Prostate gland (tissue), 2 donors: ENCODE measurements at regions not wholly inside any gene's neighbourhood (a gene's known extent, or its start where the extent isn't known, plus 50 kb on each side); places are given as distances from the start of the nearest gene placed in this dataset.

ENCODE experiments used
- CTCF ChIP-seq, 4 experiments: fragments of 200-600 bp in 2 of 4; fragments of 450-650 bp in 2 of 4; sonication (generic) in 2 of 4; IDR thresholded peaks; 1 replicate in 3 of 4; 2 replicates in 1 of 4; pipeline ENCODE4 v1.5.1; 2016 to 2019; ENCODE audit warnings: antibody characterized with exemption in 4 of 4, mild to moderate bottlenecking in 2 of 4, moderate library complexity in 2 of 4
- POLR2A ChIP-seq: fragments of 450-650 bp; IDR thresholded peaks from one replicate; pipeline ENCODE4 v1.6.1; 2016; ENCODE audit warnings: antibody characterized with exemption, mild to moderate bottlenecking
- POLR2AphosphoS5 ChIP-seq: sonication (generic); formaldehyde crosslinking; IDR thresholded peaks from one replicate; pipeline ENCODE4 v1.6.1; 2017; ENCODE audit warnings: antibody characterized with exemption

- TF ChIP-seq POLR2AphosphoS5 (no peak), CTCF (IDR thresholded peaks at IDR 0.05) (no peak), POLR2A (no peak)
Measured at GRCh38 chr14:27553790-27554189, 956.0 kb upstream of the NOVA1 start.
